Central memory CD8-positive, alpha-beta T cell (primary cell): ENCODE measurements at regions not wholly inside any gene's neighbourhood (a gene's known extent, or its start where the extent isn't known, plus 50 kb on each side); places are given as distances from the start of the nearest gene placed in this dataset.
"Not testable (repeated sequence)": the region's sequence is repeated elsewhere in the genome, so short reads cannot be mapped to it uniquely, and the experiment has no call there.

ENCODE experiments used
- ATAC-seq: fragments of 150-1000 bp; cut with Tn5 transposase; replicated peaks from 2 replicates; pipeline ENCODE4 v1.10.0; 2022; ENCODE audit warnings: mild to moderate bottlenecking, moderate FRiP score, moderate number of reproducible peaks; ENCODE audit not compliant: poor library complexity, severe bottlenecking; ENCODE audit errors: extremely low read depth
- DNase-seq, 2 donors: peaks; one replicate each; pipeline ENCODE4 v3.0.0; 2021; ENCODE audit warnings: low spot score in 2 of 2
- H3K27ac Mint-ChIP-seq: one replicate; pipeline ENCODE4 v1.8.0; 2022; ENCODE audit warnings: low read depth, mild to moderate bottlenecking, moderate library complexity, mixed read lengths
- H3K27me3 Mint-ChIP-seq: one replicate; pipeline ENCODE4 v1.8.0; 2022; ENCODE audit warnings: mixed read lengths
- H3K36me3 Mint-ChIP-seq: one replicate; pipeline ENCODE4 v1.8.0; 2022; ENCODE audit warnings: mild to moderate bottlenecking, moderate library complexity, mixed read lengths; ENCODE audit not compliant: insufficient read depth
- H3K4me1 Mint-ChIP-seq: one replicate; pipeline ENCODE4 v1.8.0; 2022; ENCODE audit warnings: mixed read lengths
- H3K4me3 Mint-ChIP-seq: one replicate; pipeline ENCODE4 v1.8.0; 2022; ENCODE audit warnings: mild to moderate bottlenecking, moderate library complexity, mixed read lengths
- H3K9me3 Mint-ChIP-seq: one replicate; pipeline ENCODE4 v1.8.0; 2022; ENCODE audit warnings: mixed read lengths

DNA sequence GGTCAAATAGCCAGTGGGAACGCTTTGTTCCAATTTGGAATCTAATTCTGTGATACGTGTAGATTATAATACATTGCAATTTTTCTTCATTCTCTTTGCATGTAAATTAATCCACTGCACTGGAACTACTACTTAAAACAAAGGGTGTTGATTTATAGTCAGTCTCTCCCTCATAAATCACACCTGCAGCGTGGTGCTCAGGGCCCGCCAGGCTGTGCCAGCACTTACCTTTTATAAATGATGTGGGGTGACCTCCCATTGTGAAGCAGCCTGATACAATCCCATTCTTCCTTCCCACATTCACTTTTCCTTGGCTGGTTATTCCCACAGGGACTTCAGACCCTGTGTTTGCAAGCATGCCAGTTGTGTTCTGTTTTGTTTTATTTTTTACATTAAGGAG lies 302.3 kb upstream of the ID2 start:
- DNase-seq (no peak), ATAC-seq (no peak)
- peaks cover 22% of the 10 kb centered on the region for H3K4me1 Mint-ChIP-seq
- H3K36me3 Mint-ChIP-seq, result peaks cover 1% of the 10 kb centered on the region
- H3K4me3 Mint-ChIP-seq, result no peak overlapping the region
- H3K27me3 Mint-ChIP-seq, result no peaks in the 10 kb centered on the region
- H3K9me3 Mint-ChIP-seq, result no peaks in the 10 kb centered on the region
- no peak overlapping the region for H3K27ac Mint-ChIP-seq

DNA sequence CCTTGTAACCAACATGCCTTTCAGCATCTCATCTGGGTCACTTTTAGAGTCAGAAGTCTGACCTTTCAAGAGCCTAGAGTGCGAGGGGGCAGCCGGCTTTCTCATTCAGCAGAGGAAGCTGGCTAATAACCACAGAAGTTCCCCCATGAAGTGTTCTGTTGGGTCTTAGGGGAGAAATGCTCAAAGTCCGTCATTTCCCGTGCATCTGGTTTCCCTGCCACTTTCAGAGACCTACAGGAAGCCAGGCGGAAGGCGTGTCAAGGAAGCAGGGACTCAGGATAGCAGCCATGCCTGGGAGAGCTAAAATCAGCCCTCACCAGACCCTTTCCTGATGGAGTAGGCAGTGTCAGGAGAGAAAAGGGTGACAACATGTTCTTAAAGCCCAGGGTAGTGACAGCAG lies 301.8 kb upstream of the ID2 start:
- DNase-seq (no peak), ATAC-seq (no peak)
- Mint-ChIP-seq H3K4me3 (no peak overlapping the region), H3K9me3 (no peaks in the 10 kb centered on the region), H3K4me1 (peaks cover 22% of the 10 kb centered on the region), H3K27ac (no peak overlapping the region), H3K27me3 (no peaks in the 10 kb centered on the region), H3K36me3 (peaks cover 1% of the 10 kb centered on the region)

DNA sequence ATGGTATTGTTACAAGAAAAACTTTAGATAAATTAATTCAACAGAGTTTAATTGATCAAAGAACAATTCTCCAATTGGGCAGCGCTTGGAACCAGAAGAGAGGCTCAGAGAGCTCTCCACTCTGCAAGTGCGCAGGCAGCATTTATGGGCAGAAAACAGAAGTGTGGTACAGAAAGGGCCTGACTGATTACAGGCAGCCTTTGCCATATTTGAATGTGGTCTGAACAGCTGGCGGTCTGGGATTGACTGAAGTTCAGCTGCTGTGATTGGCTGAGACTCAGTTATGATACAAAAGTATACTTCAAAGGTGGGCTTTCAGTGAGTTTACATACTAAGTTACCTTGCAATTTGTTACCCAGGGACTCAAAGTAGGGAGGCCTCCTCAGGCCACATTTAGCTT lies 301.3 kb upstream of the ID2 start:
- H3K9me3 Mint-ChIP-seq, result no peaks in the 10 kb centered on the region
- H3K27ac Mint-ChIP-seq, result no peak overlapping the region
- no peaks in the 10 kb centered on the region for H3K27me3 Mint-ChIP-seq
- ATAC-seq, result no peak
- peaks cover 1% of the 10 kb centered on the region for H3K36me3 Mint-ChIP-seq
- H3K4me1 Mint-ChIP-seq, result peaks cover 22% of the 10 kb centered on the region
- H3K4me3 Mint-ChIP-seq, result no peak overlapping the region
- DNase-seq, result no peak

DNA sequence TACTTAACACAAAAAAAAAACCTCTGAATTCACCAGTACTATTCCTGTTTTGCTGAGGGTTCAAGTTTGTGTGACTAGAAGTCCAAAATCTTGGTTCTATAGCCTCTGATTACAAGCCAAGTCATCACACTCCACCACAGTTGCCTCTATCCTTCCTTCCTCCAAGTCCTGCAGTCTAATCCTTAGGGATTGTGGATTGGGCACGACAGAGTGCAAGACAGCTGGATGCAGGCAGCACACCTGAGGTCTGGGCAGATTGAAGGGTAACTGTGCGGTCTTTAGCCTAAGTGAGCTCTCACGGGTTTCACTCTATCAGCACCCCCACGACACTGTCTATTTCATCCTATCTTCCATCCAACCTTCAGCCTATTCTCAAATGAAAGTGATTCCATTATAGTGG lies 299.4 kb upstream of the ID2 start:
- Mint-ChIP-seq H3K36me3 (peaks cover 1% of the 10 kb centered on the region), H3K4me3 (no peak overlapping the region), H3K27ac (no peak overlapping the region), H3K27me3 (no peaks in the 10 kb centered on the region), H3K9me3 (no peaks in the 10 kb centered on the region), H3K4me1 (peaks cover 19% of the 10 kb centered on the region)
- ATAC-seq, result no peak
- no peak for DNase-seq

DNA sequence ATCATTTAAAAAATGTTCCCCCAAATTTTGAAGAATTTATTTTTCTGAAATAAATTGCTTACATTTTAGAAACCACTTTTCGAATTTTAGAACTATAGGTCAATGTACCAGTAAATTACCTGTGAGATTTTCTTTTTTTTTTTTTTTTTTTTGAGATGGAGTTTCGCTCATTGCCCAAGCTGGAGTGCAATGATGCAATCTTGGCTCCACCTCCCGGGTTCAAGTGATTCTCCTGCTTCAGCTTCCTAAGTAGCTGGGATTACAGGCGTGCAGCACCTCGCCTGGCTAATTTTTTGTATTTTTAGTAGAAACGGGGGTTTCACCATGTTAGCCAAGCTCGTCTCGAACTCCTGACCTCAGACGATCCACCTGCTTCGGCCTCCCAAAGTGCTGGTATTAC lies 295.1 kb upstream of the ID2 start:
- not testable (repeated sequence) for H3K4me3 Mint-ChIP-seq, H3K4me1 Mint-ChIP-seq, H3K36me3 Mint-ChIP-seq, H3K9me3 Mint-ChIP-seq, DNase-seq, H3K27ac Mint-ChIP-seq, ATAC-seq, H3K27me3 Mint-ChIP-seq

DNA sequence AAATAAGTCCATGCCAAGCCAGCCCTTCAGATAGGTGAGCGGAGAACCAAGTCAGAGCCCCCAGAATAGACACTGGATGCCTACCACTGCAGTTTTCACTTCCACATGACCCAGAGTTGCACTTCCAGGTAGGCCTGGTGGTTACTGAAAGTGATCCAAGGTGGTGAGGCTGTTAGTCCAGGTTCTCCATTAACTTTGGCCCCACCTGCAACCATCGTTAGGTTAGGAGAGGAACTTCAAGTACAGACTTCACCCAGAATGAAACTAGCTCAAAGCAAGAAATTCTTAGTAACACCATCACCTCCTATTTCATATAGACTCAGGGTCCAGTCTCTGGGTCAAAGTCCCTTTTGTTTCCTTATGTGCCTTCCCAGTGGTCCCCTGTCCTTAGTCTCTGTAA lies 293.1 kb upstream of the ID2 start:
- Mint-ChIP-seq H3K4me3 (no peak overlapping the region), H3K27me3 (no peaks in the 10 kb centered on the region), H3K4me1 (peaks cover 7% of the 10 kb centered on the region), H3K27ac (no peak overlapping the region), H3K36me3 (no peaks in the 10 kb centered on the region), H3K9me3 (no peaks in the 10 kb centered on the region)
- no peak for ATAC-seq
- no peak for DNase-seq

DNA sequence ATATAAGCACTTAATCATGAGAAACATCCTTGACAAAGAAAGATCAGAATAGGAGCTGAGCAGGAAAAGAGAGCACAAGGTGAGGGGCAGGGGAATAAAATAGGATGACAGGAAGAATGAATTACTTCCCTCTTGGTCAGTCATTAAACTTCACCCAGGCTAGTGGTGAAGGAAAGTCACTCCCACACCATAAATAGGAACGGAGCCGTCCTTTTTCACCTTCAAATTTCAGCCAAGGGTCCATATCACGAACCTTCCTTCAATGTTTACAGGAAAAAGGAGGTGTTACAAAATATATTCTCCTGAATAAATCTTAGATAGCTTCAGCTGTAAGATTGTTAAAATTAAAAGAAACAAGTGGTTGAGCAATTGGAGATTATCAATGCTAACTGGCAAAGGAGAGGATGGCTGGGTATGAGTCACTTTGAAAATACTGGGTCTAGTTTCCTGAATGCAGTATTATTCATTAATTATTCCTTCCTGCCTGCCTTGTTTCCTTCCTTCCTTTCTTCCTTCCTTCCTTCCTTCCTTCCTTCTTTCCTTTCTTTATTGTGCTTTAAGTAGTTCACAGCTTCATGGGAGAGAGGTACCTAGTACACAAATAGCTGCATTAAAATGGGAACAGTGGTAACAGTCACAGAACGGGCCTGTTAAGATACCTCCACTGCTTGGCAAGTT lies 292.3 kb upstream of the ID2 start:
- H3K27ac Mint-ChIP-seq, result no peak overlapping the region
- no peaks in the 10 kb centered on the region for H3K36me3 Mint-ChIP-seq
- peaks cover under 1% of the 10 kb centered on the region for H3K4me1 Mint-ChIP-seq
- no peaks in the 10 kb centered on the region for H3K27me3 Mint-ChIP-seq
- H3K4me3 Mint-ChIP-seq, result no peak overlapping the region
- H3K9me3 Mint-ChIP-seq, result no peaks in the 10 kb centered on the region
- DNase-seq (no peak), ATAC-seq (no peak)

DNA sequence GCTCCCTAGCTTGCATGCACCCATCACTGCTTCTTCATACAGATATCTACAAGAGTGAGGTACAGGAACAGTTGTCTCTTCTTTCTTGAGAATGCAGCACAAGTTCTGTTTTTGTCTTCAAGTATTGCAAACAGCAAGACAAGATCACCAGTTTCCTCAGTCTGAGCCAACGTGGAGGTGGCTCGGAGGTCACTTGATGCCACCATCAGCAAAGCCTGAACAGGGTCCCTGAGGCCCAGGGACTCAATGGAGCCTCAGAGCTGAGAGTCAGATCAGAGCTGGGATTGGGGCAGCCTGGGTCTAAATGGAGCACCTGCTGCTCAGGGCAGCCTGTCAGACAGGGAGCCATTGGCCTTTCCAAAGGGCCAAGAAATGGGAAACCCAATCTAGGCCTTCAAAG lies 290.7 kb upstream of the ID2 start:
- no peaks in the 10 kb centered on the region for H3K9me3 Mint-ChIP-seq
- ATAC-seq (no peak), DNase-seq (no peak)
- H3K4me3 Mint-ChIP-seq, result no peak overlapping the region
- no peak overlapping the region for H3K27ac Mint-ChIP-seq
- peaks cover 12% of the 10 kb centered on the region for H3K4me1 Mint-ChIP-seq
- H3K27me3 Mint-ChIP-seq, result no peaks in the 10 kb centered on the region
- H3K36me3 Mint-ChIP-seq, result no peaks in the 10 kb centered on the region

DNA sequence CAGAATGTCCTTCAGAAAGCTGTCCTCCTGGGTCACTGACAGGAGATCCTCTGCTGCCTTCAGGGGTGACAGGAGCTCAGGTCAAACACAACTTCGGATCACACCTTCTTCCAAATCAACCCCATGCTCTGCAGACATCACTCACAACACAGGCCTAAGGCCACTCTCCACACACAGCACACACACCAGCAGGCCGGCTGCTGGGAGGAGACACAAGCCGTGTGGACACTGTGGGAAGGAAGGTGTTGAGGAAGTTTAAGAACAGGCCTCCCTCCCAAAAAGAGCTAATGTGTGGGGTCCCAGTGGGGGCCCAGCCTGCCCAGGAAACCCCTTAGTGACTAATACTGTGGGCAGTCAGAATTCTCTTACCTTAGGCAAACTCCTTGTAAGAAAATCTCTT lies 290.3 kb upstream of the ID2 start:
- ATAC-seq (no peak), DNase-seq (no peak)
- H3K27me3 Mint-ChIP-seq, result no peaks in the 10 kb centered on the region
- no peaks in the 10 kb centered on the region for H3K36me3 Mint-ChIP-seq
- peaks cover 12% of the 10 kb centered on the region for H3K4me1 Mint-ChIP-seq
- no peak overlapping the region for H3K27ac Mint-ChIP-seq
- H3K4me3 Mint-ChIP-seq, result no peak overlapping the region
- no peaks in the 10 kb centered on the region for H3K9me3 Mint-ChIP-seq

DNA sequence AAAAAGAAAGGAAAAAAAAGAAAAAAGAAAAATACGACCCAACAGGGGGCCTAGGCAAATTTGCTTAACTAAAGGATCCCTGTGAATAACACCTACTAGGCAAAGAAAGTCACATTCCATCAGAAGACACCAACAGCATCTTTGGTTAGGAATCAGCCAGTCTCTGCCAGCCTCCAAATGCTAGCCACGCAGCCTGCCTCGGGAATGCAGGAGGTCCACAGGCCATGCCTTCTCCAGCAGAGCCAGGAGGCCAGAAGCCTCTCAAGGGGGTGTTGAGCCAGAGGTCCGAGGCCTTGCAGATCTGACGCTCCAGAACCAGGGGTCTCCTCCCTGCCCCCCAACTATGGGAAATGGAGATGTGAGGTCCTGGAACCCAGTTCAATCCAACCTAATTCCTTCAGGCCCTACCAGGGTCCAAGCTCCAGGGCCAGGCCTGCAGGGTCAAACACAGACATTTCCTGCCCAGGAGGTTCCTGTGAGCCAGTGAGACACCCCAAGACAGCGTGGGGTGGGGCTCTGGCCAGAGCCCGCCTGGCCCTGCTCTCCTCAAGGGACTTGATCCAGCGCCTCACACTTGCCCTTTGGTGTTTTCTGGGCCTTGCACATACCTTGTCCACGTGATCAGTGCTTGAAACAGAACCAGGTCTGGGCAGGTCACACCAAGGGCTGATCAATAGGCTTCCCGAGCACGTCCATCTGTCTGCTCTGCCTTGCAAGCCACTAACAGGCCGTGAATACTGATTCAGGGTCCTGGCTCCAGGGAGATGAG lies 289.6 kb upstream of the ID2 start:
- ATAC-seq (no peak), DNase-seq (no peak)
- no peaks in the 10 kb centered on the region for H3K9me3 Mint-ChIP-seq
- no peak overlapping the region for H3K4me3 Mint-ChIP-seq
- peaks cover 12% of the 10 kb centered on the region for H3K4me1 Mint-ChIP-seq
- H3K36me3 Mint-ChIP-seq, result no peaks in the 10 kb centered on the region
- no peak overlapping the region for H3K27ac Mint-ChIP-seq
- no peaks in the 10 kb centered on the region for H3K27me3 Mint-ChIP-seq

DNA sequence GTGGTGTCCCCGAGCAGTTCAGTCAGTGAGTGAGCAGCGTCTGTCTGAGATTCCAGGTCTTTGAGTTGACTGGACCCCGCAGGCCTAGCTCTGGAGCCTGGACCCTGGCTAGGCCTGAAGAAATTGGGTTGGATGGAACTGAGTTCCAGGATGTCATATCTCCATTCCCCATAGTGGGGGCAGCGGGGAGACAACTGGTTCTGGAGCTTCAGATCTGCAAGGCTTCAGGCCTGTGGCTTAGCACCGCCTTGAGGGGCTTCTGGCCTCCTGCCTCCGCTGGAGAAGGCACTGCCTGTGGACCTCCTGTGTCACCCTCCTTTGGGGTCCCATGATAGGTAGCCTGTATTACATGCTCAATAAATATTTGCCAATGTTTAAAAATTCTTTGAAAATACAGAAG lies 288.4 kb upstream of the ID2 start:
- peaks cover 12% of the 10 kb centered on the region for H3K4me1 Mint-ChIP-seq
- no peaks in the 10 kb centered on the region for H3K9me3 Mint-ChIP-seq
- ATAC-seq (no peak), DNase-seq (no peak)
- no peak overlapping the region for H3K27ac Mint-ChIP-seq
- no peak overlapping the region for H3K4me3 Mint-ChIP-seq
- H3K27me3 Mint-ChIP-seq, result no peaks in the 10 kb centered on the region
- H3K36me3 Mint-ChIP-seq, result no peaks in the 10 kb centered on the region

DNA sequence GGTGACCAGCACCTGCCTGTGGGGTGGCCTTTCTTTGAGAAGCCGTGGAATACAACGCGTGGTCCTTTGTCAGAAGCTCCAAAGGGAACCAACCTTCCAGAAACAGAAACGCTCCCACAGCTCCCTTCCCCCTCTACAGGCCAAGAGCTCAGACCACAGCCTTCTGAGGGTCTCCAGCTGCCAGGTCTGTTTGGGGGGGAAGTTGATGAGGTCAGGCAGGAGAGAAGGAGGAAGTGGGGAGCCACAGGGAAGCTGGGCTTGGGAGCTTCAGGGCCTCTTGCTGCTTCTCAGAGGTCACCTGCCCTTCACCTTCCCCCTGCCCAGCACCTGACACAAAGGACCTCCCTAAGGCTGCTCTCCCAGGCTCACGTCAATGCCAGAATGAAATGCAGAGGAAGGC lies 287.7 kb upstream of the ID2 start:
- DNase-seq, result no peak
- Mint-ChIP-seq H3K27me3 (no peaks in the 10 kb centered on the region), H3K9me3 (no peaks in the 10 kb centered on the region), H3K4me3 (no peak overlapping the region), H3K4me1 (peaks cover 17% of the 10 kb centered on the region), H3K27ac (no peak overlapping the region), H3K36me3 (no peaks in the 10 kb centered on the region)
- no peak for ATAC-seq

DNA sequence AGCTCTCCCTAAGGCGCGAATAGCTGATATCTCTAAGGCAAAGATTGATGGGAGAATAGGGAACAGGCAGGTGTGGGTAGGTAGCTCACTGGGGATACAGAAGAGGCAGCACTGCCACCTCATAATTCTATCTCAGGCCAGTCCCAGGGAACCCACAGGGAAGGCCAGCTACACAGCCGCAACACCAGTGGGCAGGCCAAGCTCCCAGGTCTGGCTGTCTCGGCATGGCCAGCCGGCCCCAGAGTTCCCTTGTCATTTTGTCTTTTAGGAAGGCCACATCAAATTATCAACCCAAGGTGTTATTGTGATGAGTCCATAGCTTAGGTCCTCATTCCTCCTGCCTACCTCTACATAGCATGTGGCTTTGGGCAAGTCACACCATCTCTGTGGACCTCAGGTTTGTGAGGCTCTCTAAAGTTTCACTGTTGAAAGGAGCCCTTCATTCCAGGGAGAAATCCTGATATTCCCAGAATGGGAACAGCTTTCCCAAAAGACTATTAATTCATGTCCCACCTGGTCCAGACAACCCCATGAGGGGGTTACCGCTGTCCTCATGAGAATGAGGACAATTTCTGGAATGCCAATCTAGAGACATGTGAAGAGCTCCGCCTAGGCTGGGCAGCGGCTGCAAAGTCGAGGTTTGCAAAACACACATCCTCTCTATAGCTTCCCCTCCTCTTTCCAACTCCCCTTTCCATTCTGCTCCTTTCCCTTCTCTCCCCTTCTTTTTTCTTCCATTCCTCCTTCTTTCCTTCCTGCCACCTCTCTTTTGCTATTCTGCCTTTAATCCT lies 287.1 kb upstream of the ID2 start:
- ATAC-seq (no peak), DNase-seq (no peak)
- Mint-ChIP-seq H3K27ac (peak overlapping the region; percentile 56), H3K4me3 (no peak overlapping the region), H3K36me3 (no peaks in the 10 kb centered on the region), H3K9me3 (no peaks in the 10 kb centered on the region), H3K27me3 (no peaks in the 10 kb centered on the region), H3K4me1 (peaks cover 17% of the 10 kb centered on the region)
